ENCODE measurements at regions not wholly inside any gene's neighbourhood (a gene's known extent, or its start where the extent isn't known, plus 50 kb on each side); places are given as distances from the start of the nearest gene placed in this dataset.

- ATAC-seq (no peak), DNase-seq (ENCODE audit: low spot score) (no peak)
Observed at GRCh38 chr5:2027790-2028189, 145.1 kb upstream of the IRX4 start.

- no peak for ATAC-seq
- no peak for DNase-seq (ENCODE audit: low spot score)
Observed at GRCh38 chr5:2024986-2025721, 142.4 kb upstream of the IRX4 start.

GRCh38 chr5:2023196-2023595 is 140.5 kb upstream of the IRX4 start:
- ATAC-seq (no peak), DNase-seq (ENCODE audit: low spot score) (no peak)

- no peak for ATAC-seq
Observed at GRCh38 chr5:2022436-2022835, 139.7 kb upstream of the IRX4 start.

GRCh38 chr5:2021484-2022176 is 138.9 kb upstream of the IRX4 start:
- ATAC-seq (no peak), DNase-seq (ENCODE audit: low spot score) (no peak)

More at GRCh38 chr5:2022436-2022835, 139.7 kb upstream of the IRX4 start:
- no peak for DNase-seq (ENCODE audit: low spot score)

- DNase-seq (ENCODE audit: low spot score) (no peak), ATAC-seq (no peak)
Observed at GRCh38 chr5:2020730-2021129, 138.0 kb upstream of the IRX4 start.

- no peak for ATAC-seq
- no peak for DNase-seq (ENCODE audit: low spot score)
Observed at GRCh38 chr5:2019716-2020115, 137.0 kb upstream of the IRX4 start.

GRCh38 chr5:2018390-2018724 is 135.6 kb upstream of the IRX4 start:
- no peak for DNase-seq (ENCODE audit: low spot score)
- ATAC-seq = no peak

- ATAC-seq (no peak), DNase-seq (ENCODE audit: low spot score) (no peak)
Observed at GRCh38 chr5:2017540-2018389, 135.0 kb upstream of the IRX4 start.

GRCh38 chr5:2015961-2016360 is 133.2 kb upstream of the IRX4 start:
- no peak for ATAC-seq
- no peak for DNase-seq (ENCODE audit: low spot score)

GRCh38 chr5:2015124-2015848 is 132.6 kb upstream of the IRX4 start:
- no peak for ATAC-seq
- DNase-seq (ENCODE audit: low spot score) = no peak

GRCh38 chr5:2014058-2014610 is 131.4 kb upstream of the IRX4 start:
- no peak for ATAC-seq

GRCh38 chr5:2013301-2014057 is 130.8 kb upstream of the IRX4 start:
- ATAC-seq (no peak), DNase-seq (ENCODE audit: low spot score) (no peak)

More at GRCh38 chr5:2014058-2014610, 131.4 kb upstream of the IRX4 start:
- DNase-seq (ENCODE audit: low spot score) = no peak

GRCh38 chr5:2012885-2013284 is 130.2 kb upstream of the IRX4 start:
- ATAC-seq (no peak), DNase-seq (ENCODE audit: low spot score) (no peak)

- DNase-seq (ENCODE audit: low spot score) (no peak), ATAC-seq (no peak)
Observed at GRCh38 chr5:2011481-2012411, 129.0 kb upstream of the IRX4 start.

GRCh38 chr5:2010940-2011339 is 128.2 kb upstream of the IRX4 start:
- no peak for ATAC-seq
- DNase-seq (ENCODE audit: low spot score) = no peak

GRCh38 chr5:2009986-2010914 is 127.5 kb upstream of the IRX4 start:
- no peak for DNase-seq (ENCODE audit: low spot score)
- ATAC-seq = no peak
